Left lung (tissue), 4 donors: ENCODE measurements at regions not wholly inside any gene's neighbourhood (a gene's known extent, or its start where the extent isn't known, plus 50 kb on each side); places are given as distances from the start of the nearest gene placed in this dataset.

ENCODE experiments used
- ATAC-seq: fragments of 200-7000 bp; cut with Tn5 transposase; one replicate; pipeline ENCODE4 v1.9.1; 2020; ENCODE audit warnings: moderate library complexity
- DNase-seq, 4 donors: peaks; one replicate each; pipeline ENCODE4 v3.0.0-alpha.2; 2013 to 2020
- H3K27ac ChIP-seq, 2 donors: fragments of 200-600 bp; sonication (generic) in 1 of 2; one replicate each; pipeline versions ENCODE4 v1.5.0 to v1.8.0; 2020 to 2021
- H3K27me3 ChIP-seq, 2 donors: fragments of 200-600 bp; sonication (generic) in 1 of 2; one replicate each; pipeline versions ENCODE4 v1.5.0 to v1.8.0; 2020 to 2021
- H3K36me3 ChIP-seq, 2 donors: fragments of 200-600 bp; sonication (generic) in 1 of 2; one replicate each; pipeline versions ENCODE4 v1.5.0 to v1.8.0; 2020 to 2021
- H3K4me1 ChIP-seq, 2 donors: fragments of 200-600 bp; one replicate each; pipeline ENCODE4 v1.8.0; 2021
- H3K4me3 ChIP-seq, 2 donors: fragments of 200-600 bp; sonication (generic) in 1 of 2; one replicate each; pipeline versions ENCODE4 v1.5.0 to v1.8.0; 2020 to 2021; ENCODE audit warnings: mild to moderate bottlenecking in 1 of 2
- H3K9me3 ChIP-seq, 2 donors: fragments of 200-600 bp; sonication (generic) in 1 of 2; one replicate each; pipeline versions ENCODE4 v1.5.0 to v1.8.0; 2020 to 2021
- CTCF ChIP-seq, 2 donors: fragments of 200-600 bp; sonication (generic) in 1 of 2; IDR thresholded peaks; one replicate each; pipeline versions ENCODE4 v1.5.0 to v1.8.0; 2021; ENCODE audit warnings: antibody characterized with exemption in 2 of 2
- intact Hi-C, 2 donors: fragments of 100-400 bp; cut with DNase I; formaldehyde crosslinking; loops; one replicate each; pipeline versions ENCODE4 v1.11.2 to v1.14.2; 2022
- donor health status: DM: no; HTN: yes; CAD: no.
- donor health status: DM: no; HTN: no; CAD: no.

GRCh38 chr13:59545007-59545406, 618.7 kb downstream of the DIAPH3 start:
- Histone ChIP-seq H3K4me3 (no peak overlapping the region), H3K27me3 (no peaks in the 10 kb centered on the region), H3K36me3 (no peaks in the 10 kb centered on the region), H3K4me1 (no peaks in the 10 kb centered on the region), H3K9me3 (peaks cover 0 to 6% of the 10 kb centered on the region in 2 donors), H3K27ac (no peak overlapping the region)
- DNase-seq (no peak), ATAC-seq (no peak)
- no peak for TF ChIP-seq CTCF (IDR thresholded peaks at IDR 0.05)
- intact Hi-C loops: no loop called here

GRCh38 chr13:59546178-59546577, 617.5 kb downstream of the DIAPH3 start:
- Histone ChIP-seq H3K9me3 (peaks cover 0 to 17% of the 10 kb centered on the region in 2 donors), H3K27ac (no peak overlapping the region), H3K4me3 (no peak overlapping the region), H3K27me3 (no peaks in the 10 kb centered on the region), H3K36me3 (no peaks in the 10 kb centered on the region), H3K4me1 (no peaks in the 10 kb centered on the region)
- no peak for ATAC-seq
- no peak for TF ChIP-seq CTCF (IDR thresholded peaks at IDR 0.05)
- intact Hi-C loops: no loop called here
- no peak for DNase-seq

- Histone ChIP-seq H3K27me3 (no peaks in the 10 kb centered on the region), H3K9me3 (peaks cover 0 to 24% of the 10 kb centered on the region in 2 donors), H3K4me1 (no peaks in the 10 kb centered on the region), H3K36me3 (no peaks in the 10 kb centered on the region), H3K4me3 (no peak overlapping the region), H3K27ac (no peak overlapping the region)
- intact Hi-C loops: no loop called here
- DNase-seq (no peak), ATAC-seq (no peak)
- TF ChIP-seq CTCF (IDR thresholded peaks at IDR 0.05): no peak
These were observed 615.8 kb downstream of the DIAPH3 start for GRCh38 chr13:59547950-59548349.

GRCh38 chr13:59562924-59563323, 600.8 kb downstream of the DIAPH3 start:
- TF ChIP-seq CTCF (IDR thresholded peaks at IDR 0.05): no peak
- intact Hi-C loops: no loop called here
- H3K9me3 ChIP-seq: peaks cover 0 to 30% of the 10 kb centered on the region in 2 donors
- DNase-seq: no peak
- no peaks in the 10 kb centered on the region for H3K36me3 ChIP-seq
- no peak overlapping the region for H3K4me3 ChIP-seq
- no peaks in the 10 kb centered on the region for H3K4me1 ChIP-seq
- H3K27me3 ChIP-seq: no peaks in the 10 kb centered on the region
- H3K27ac ChIP-seq: no peak overlapping the region
- ATAC-seq: no peak

GRCh38 chr13:59566561-59566960, 597.2 kb downstream of the DIAPH3 start:
- no peaks in the 10 kb centered on the region for H3K27me3 ChIP-seq
- H3K4me1 ChIP-seq: no peaks in the 10 kb centered on the region
- no peak for ATAC-seq
- no peak overlapping the region for H3K4me3 ChIP-seq
- H3K36me3 ChIP-seq: no peaks in the 10 kb centered on the region
- peaks cover 0 to 13% of the 10 kb centered on the region in 2 donors for H3K9me3 ChIP-seq
- no peak for DNase-seq
- intact Hi-C loops: no loop called here
- no peak overlapping the region for H3K27ac ChIP-seq
- no peak for TF ChIP-seq CTCF (IDR thresholded peaks at IDR 0.05)
